GM12892 (cell line): ENCODE measurements at regions not wholly inside any gene's neighbourhood (a gene's known extent, or its start where the extent isn't known, plus 50 kb on each side); places are given as distances from the start of the nearest gene placed in this dataset.

Experiments
- POLR2A ChIP-seq: IDR thresholded peaks from 2 replicates; pipeline ENCODE4 v1.6.1; 2011; ENCODE audit warnings: low read depth, low read length, control low read depth
- TAF1 ChIP-seq: IDR thresholded peaks from 2 replicates; pipeline ENCODE4 v1.6.1; 2011; ENCODE audit warnings: low read depth, mild to moderate bottlenecking, control low read depth, low read length, borderline replicate concordance

GRCh38 chr12:14057895-14058294, 76.5 kb upstream of the GRIN2B start:
- TF ChIP-seq TAF1, result no peak
- TF ChIP-seq POLR2A, result no peak
